Uterus (tissue), 2 donors: ENCODE measurements at regions not wholly inside any gene's neighbourhood (a gene's known extent, or its start where the extent isn't known, plus 50 kb on each side); places are given as distances from the start of the nearest gene placed in this dataset.

Source experiments
- CTCF ChIP-seq, 4 experiments: fragments of 200-600 bp in 2 of 4; fragments of 450-650 bp in 2 of 4; sonication (generic) in 2 of 4; IDR thresholded peaks; one replicate each; pipeline ENCODE4 v1.5.1; 2016 to 2019; ENCODE audit warnings: antibody characterized with exemption in 4 of 4, mild to moderate bottlenecking in 2 of 4, moderate library complexity in 1 of 4
- POLR2A ChIP-seq, 2 donors: fragments of 450-650 bp; IDR thresholded peaks; one replicate each; pipeline ENCODE4 v1.6.1; 2016; ENCODE audit warnings: antibody characterized with exemption in 2 of 2, mild to moderate bottlenecking in 1 of 2, moderate library complexity in 1 of 2

- no peak for TF ChIP-seq CTCF (IDR thresholded peaks at IDR 0.05)
- no peak for TF ChIP-seq POLR2A (IDR thresholded peaks at IDR 0.05)
These were observed 309.0 kb downstream of the PLK2 start for GRCh38 chr5:58150926-58151325.
